Left lung (tissue), 4 donors: ENCODE measurements at regions not wholly inside any gene's neighbourhood (a gene's known extent, or its start where the extent isn't known, plus 50 kb on each side); places are given as distances from the start of the nearest gene placed in this dataset.

Experiments used
- ATAC-seq: fragments of 200-7000 bp; cut with Tn5 transposase; one replicate; pipeline ENCODE4 v1.9.1; 2020; ENCODE audit warnings: moderate library complexity
- DNase-seq, 4 donors: peaks; one replicate each; pipeline ENCODE4 v3.0.0-alpha.2; 2013 to 2020
- H3K27ac ChIP-seq, 2 donors: fragments of 200-600 bp; sonication (generic) in 1 of 2; one replicate each; pipeline versions ENCODE4 v1.5.0 to v1.8.0; 2020 to 2021
- H3K27me3 ChIP-seq, 2 donors: fragments of 200-600 bp; sonication (generic) in 1 of 2; one replicate each; pipeline versions ENCODE4 v1.5.0 to v1.8.0; 2020 to 2021
- H3K36me3 ChIP-seq, 2 donors: fragments of 200-600 bp; sonication (generic) in 1 of 2; one replicate each; pipeline versions ENCODE4 v1.5.0 to v1.8.0; 2020 to 2021
- H3K4me1 ChIP-seq, 2 donors: fragments of 200-600 bp; one replicate each; pipeline ENCODE4 v1.8.0; 2021
- H3K4me3 ChIP-seq, 2 donors: fragments of 200-600 bp; sonication (generic) in 1 of 2; one replicate each; pipeline versions ENCODE4 v1.5.0 to v1.8.0; 2020 to 2021; ENCODE audit warnings: mild to moderate bottlenecking in 1 of 2
- H3K9me3 ChIP-seq, 2 donors: fragments of 200-600 bp; sonication (generic) in 1 of 2; one replicate each; pipeline versions ENCODE4 v1.5.0 to v1.8.0; 2020 to 2021
- intact Hi-C, 2 donors: fragments of 100-400 bp; cut with DNase I; formaldehyde crosslinking; loops; one replicate each; pipeline versions ENCODE4 v1.11.2 to v1.14.2; 2022
- TF ChIP-seq, protein P1 (sequence below), 2 donors: fragments of 200-600 bp; sonication (generic) in 1 of 2; IDR thresholded peaks; one replicate each; pipeline versions ENCODE4 v1.5.0 to v1.8.0; 2021; ENCODE audit warnings: antibody characterized with exemption in 2 of 2
- donor health status: DM: no; HTN: yes; CAD: no.
- donor health status: DM: no; HTN: no; CAD: no.

DNA sequence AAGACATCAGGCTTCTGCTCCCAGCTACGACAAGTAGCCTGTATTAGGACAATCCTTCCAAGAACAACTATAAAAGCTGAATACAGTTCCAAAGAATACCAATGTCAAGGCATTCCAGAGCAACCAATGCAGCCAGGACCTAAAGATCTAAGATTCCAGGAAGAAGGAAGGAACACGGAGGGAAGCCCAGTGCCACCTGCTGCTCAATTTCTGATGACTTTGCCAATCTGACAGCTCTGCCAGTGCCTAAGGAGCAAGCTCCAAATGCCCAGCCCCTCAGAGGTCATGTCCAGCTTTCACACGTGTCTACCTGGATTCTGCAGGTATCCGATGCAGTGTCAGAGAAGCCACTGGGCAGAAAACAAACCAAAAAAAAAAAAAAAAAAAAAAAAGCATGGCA is 164.4 kb downstream of the IRS2 start:
- TF ChIP-seq, protein P1, sequence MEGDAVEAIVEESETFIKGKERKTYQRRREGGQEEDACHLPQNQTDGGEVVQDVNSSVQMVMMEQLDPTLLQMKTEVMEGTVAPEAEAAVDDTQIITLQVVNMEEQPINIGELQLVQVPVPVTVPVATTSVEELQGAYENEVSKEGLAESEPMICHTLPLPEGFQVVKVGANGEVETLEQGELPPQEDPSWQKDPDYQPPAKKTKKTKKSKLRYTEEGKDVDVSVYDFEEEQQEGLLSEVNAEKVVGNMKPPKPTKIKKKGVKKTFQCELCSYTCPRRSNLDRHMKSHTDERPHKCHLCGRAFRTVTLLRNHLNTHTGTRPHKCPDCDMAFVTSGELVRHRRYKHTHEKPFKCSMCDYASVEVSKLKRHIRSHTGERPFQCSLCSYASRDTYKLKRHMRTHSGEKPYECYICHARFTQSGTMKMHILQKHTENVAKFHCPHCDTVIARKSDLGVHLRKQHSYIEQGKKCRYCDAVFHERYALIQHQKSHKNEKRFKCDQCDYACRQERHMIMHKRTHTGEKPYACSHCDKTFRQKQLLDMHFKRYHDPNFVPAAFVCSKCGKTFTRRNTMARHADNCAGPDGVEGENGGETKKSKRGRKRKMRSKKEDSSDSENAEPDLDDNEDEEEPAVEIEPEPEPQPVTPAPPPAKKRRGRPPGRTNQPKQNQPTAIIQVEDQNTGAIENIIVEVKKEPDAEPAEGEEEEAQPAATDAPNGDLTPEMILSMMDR (IDR thresholded peaks at IDR 0.05), result no peak
- Histone ChIP-seq H3K36me3 (no peaks in the 10 kb centered on the region), H3K27ac (no peak overlapping the region), H3K9me3 (no peaks in the 10 kb centered on the region), H3K4me3 (no peak overlapping the region), H3K4me1 (no peaks in the 10 kb centered on the region), H3K27me3 (no peaks in the 10 kb centered on the region)
- intact Hi-C loops, result no loop called here
- no peak for ATAC-seq
- DNase-seq, result no peak

DNA sequence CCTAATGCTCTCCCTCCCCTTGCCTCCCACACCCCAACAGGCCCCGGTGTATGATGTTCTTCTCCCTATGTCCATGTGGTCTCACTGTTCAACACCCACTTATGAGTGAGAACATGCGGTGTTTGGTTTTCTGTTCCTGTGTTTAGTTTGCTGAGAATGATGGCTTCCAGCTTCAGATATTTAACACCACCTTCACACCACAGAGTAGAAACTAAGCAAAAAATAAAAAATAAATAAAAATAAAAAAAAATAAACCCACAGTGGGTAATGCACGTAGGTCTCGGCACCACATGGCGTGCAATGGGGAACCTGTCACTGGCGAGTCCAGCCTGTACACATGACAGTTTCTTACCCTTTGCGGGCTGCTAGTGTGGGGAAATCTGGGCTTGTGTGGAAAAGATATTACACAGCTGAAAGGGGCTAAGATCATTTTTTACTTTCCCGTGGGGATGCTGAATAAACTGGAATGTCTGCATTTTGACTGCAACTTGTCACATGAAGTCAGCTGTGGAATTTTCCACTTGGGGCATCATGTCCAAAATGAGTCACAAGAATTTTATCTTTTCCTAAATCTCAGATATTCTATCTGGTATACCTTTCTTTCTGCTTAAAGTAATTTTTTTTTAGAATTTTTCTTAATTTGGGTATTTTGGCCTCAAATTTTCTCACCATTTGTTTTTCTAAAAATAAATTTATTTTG is 170.5 kb downstream of the IRS2 start:
- TF ChIP-seq, protein P1 (IDR thresholded peaks at IDR 0.05), result no peak
- no peaks in the 10 kb centered on the region for H3K9me3 ChIP-seq
- intact Hi-C loops, result no loop called here
- no peak overlapping the region for H3K4me3 ChIP-seq
- no peaks in the 10 kb centered on the region for H3K4me1 ChIP-seq
- no peak overlapping the region for H3K27ac ChIP-seq
- no peaks in the 10 kb centered on the region for H3K36me3 ChIP-seq
- DNase-seq (no peak), ATAC-seq (no peak)
- H3K27me3 ChIP-seq, result no peaks in the 10 kb centered on the region

DNA sequence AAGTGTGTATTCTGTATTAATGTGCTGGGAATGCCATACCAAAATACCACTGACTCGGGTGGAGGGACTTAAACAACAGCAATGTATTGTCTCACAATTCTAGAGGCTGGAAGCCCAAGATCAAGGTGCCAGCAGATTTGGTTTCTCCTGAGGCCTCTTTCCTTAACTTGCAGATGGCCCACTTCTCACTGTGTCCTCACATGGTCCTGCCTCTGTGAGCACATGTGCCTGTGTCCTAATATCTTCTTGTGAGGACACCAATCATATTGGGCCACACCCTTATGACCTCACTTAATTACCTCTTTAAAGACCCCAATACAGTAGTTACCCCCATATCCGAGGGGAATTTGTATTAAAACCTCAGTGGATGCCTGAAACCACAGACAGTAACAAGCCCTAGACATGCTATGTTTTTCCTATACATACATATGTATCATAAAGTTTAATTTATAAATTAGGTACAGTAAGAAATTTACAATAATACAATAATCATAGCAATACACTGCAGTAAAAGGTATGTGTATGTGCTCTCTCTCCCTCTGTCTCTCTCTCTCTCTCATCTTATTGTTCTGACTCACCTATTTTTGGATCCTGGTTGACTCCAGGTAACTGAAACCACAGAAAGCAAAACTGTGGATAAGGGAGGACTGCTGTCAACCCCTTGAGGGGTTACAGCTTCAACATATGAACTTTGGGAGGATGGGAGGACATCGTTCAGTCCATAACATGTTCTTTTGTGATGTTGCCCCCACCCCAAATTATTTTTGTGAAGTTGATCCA is 174.3 kb downstream of the IRS2 start:
- no peak overlapping the region for H3K4me3 ChIP-seq
- ATAC-seq, result no peak
- H3K9me3 ChIP-seq, result no peaks in the 10 kb centered on the region
- H3K36me3 ChIP-seq, result no peaks in the 10 kb centered on the region
- TF ChIP-seq, protein P1 (IDR thresholded peaks at IDR 0.05), result no peak
- intact Hi-C loops, result no loop called here
- no peak overlapping the region for H3K27ac ChIP-seq
- DNase-seq, result no peak
- H3K4me1 ChIP-seq, result no peaks in the 10 kb centered on the region
- no peaks in the 10 kb centered on the region for H3K27me3 ChIP-seq

DNA sequence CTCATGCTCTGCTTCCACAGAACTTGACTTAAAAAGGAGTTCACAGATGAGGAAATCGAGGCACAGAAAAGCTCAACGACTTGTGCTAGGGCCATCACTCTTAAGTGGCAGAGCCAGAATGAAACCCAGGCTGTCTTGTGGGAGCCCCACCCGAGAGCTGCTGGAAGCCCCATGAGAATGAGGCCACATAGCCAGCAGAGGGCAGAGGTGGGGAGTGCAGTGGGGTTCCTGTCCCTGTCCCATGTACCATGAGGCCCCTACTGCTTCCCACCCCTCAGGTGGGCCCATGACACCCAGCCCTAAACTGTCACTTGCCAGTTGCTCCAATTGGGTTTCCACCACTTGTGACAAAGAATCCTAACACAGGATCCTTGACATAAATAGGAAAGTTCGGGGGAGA is 175.9 kb downstream of the IRS2 start:
- TF ChIP-seq, protein P1 (IDR thresholded peaks at IDR 0.05), result peak in 1 of 2 donors; percentile 48
- DNase-seq (peak in 2 of 4 donors; percentile 40 to 83), ATAC-seq (peak; percentile 70)
- Histone ChIP-seq H3K4me1 (no peaks in the 10 kb centered on the region), H3K27me3 (no peaks in the 10 kb centered on the region), H3K36me3 (no peaks in the 10 kb centered on the region), H3K27ac (no peak overlapping the region), H3K4me3 (no peak overlapping the region), H3K9me3 (no peaks in the 10 kb centered on the region)
- intact Hi-C loops, result no loop called here

DNA sequence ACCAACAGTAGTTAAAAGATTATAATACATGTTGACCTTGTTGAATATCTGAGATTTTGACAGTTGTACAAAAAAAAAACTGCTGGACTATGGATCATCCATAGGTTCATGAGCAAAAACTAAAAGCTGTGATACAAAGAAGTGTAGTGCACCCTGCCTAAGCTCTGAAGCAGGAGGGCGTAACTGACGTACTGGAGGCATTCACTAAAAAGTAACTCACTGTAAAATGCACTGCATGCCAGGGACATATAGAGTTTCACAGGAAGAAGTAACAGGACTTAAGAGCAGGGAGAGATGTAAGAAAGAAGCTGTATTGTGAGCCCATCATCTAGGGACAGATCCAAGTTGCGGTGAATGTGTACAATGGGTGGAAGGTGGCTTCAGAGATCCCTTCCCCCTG is 177.9 kb downstream of the IRS2 start:
- no peak for ATAC-seq
- intact Hi-C loops, result no loop called here
- no peaks in the 10 kb centered on the region for H3K27me3 ChIP-seq
- H3K4me1 ChIP-seq, result no peaks in the 10 kb centered on the region
- H3K9me3 ChIP-seq, result no peaks in the 10 kb centered on the region
- no peaks in the 10 kb centered on the region for H3K36me3 ChIP-seq
- TF ChIP-seq, protein P1 (IDR thresholded peaks at IDR 0.05), result no peak
- no peak overlapping the region for H3K4me3 ChIP-seq
- H3K27ac ChIP-seq, result no peak overlapping the region
- DNase-seq, result no peak
